HFFc6 (cell line): ENCODE measurements at regions not wholly inside any gene's neighbourhood (a gene's known extent, or its start where the extent isn't known, plus 50 kb on each side); places are given as distances from the start of the nearest gene placed in this dataset.

Experiments used
- DNase-seq: peaks from one replicate; pipeline ENCODE4 v3.0.0-alpha.2; 2018
- H3K27ac Mint-ChIP-seq: 2 replicates; pipeline ENCODE4 v1.8.0; 2020; ENCODE audit warnings: mild to moderate bottlenecking, mixed read lengths
- H3K27me3 Mint-ChIP-seq: 2 replicates; pipeline ENCODE4 v1.8.0; 2021; ENCODE audit warnings: mild to moderate bottlenecking, moderate library complexity, mixed read lengths; ENCODE audit not compliant: insufficient read depth
- H3K36me3 Mint-ChIP-seq: 2 replicates; pipeline ENCODE4 v1.8.0; 2021; ENCODE audit warnings: low read depth, mixed read lengths
- H3K4me1 Mint-ChIP-seq: 2 replicates; pipeline ENCODE4 v1.8.0; 2020; ENCODE audit warnings: low read depth, mixed read lengths
- H3K4me3 Mint-ChIP-seq: 2 replicates; pipeline ENCODE4 v1.8.0; 2020; ENCODE audit warnings: mild to moderate bottlenecking, moderate library complexity, mixed read lengths
- H3K9me3 Mint-ChIP-seq: 2 replicates; pipeline ENCODE4 v1.8.0; 2020; ENCODE audit warnings: mild to moderate bottlenecking, mixed read lengths
- TF ChIP-seq, protein P1 (sequence below): fragments of 200-600 bp; sonication (generic); IDR thresholded peaks from 2 replicates; pipeline ENCODE4 v1.5.0; 2021; ENCODE audit warnings: antibody characterized with exemption, mild to moderate bottlenecking

- H3K4me1 Mint-ChIP-seq: peaks cover 31% of the 10 kb centered on the region; the same call in 1 of the 2 replicates
- no peaks in the 10 kb centered on the region for H3K27me3 Mint-ChIP-seq
- no peak for DNase-seq
- no peaks in the 10 kb centered on the region for H3K9me3 Mint-ChIP-seq
- TF ChIP-seq, protein P1, sequence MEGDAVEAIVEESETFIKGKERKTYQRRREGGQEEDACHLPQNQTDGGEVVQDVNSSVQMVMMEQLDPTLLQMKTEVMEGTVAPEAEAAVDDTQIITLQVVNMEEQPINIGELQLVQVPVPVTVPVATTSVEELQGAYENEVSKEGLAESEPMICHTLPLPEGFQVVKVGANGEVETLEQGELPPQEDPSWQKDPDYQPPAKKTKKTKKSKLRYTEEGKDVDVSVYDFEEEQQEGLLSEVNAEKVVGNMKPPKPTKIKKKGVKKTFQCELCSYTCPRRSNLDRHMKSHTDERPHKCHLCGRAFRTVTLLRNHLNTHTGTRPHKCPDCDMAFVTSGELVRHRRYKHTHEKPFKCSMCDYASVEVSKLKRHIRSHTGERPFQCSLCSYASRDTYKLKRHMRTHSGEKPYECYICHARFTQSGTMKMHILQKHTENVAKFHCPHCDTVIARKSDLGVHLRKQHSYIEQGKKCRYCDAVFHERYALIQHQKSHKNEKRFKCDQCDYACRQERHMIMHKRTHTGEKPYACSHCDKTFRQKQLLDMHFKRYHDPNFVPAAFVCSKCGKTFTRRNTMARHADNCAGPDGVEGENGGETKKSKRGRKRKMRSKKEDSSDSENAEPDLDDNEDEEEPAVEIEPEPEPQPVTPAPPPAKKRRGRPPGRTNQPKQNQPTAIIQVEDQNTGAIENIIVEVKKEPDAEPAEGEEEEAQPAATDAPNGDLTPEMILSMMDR: no peak
- no peaks in the 10 kb centered on the region for H3K36me3 Mint-ChIP-seq
- H3K4me3 Mint-ChIP-seq: no peak overlapping the region
- no peak overlapping the region for H3K27ac Mint-ChIP-seq
These were observed 193.9 kb upstream of the SUCLG2 start for GRCh38 chr3:67848299-67848698.

GRCh38 chr3:67846166-67846565, 191.8 kb upstream of the SUCLG2 start:
- no peak overlapping the region; the same call in 1 of the 2 replicates for H3K4me3 Mint-ChIP-seq
- H3K27me3 Mint-ChIP-seq: no peaks in the 10 kb centered on the region
- TF ChIP-seq, protein P1: no peak
- no peaks in the 10 kb centered on the region for H3K9me3 Mint-ChIP-seq
- no peak overlapping the region for H3K27ac Mint-ChIP-seq
- no peak for DNase-seq
- no peaks in the 10 kb centered on the region for H3K36me3 Mint-ChIP-seq
- H3K4me1 Mint-ChIP-seq: peaks cover 29% of the 10 kb centered on the region; the same call in 1 of the 2 replicates

DNA sequence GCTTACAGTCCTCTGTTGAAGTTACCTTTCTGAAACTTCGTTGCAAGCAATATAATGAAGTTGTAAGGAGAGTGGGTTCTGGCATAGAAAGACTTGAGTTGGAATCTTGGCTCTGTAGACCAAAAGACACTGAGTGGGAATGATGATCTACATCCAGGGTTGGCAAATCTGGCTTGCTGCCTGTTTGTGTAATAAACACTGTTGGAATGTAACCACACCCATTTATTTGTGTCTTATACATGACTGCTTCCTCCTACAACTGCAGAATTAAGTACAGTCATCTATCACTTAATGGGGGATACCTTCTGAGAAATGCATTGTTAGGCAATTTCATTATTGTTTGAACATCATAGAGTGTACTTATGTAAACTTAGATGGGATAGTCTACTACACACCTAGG, 178.4 kb upstream of the SUCLG2 start:
- no peaks in the 10 kb centered on the region; the same call in 1 of the 2 replicates for H3K27me3 Mint-ChIP-seq
- H3K4me3 Mint-ChIP-seq: no peak overlapping the region
- H3K4me1 Mint-ChIP-seq: no peaks in the 10 kb centered on the region; the same call in 1 of the 2 replicates
- DNase-seq: no peak
- peaks cover 35% of the 10 kb centered on the region for H3K9me3 Mint-ChIP-seq
- H3K36me3 Mint-ChIP-seq: peaks cover 5% of the 10 kb centered on the region; the same call in 1 of the 2 replicates
- H3K27ac Mint-ChIP-seq: no peak overlapping the region
- TF ChIP-seq, protein P1: no peak

- Mint-ChIP-seq H3K4me1 (no peaks in the 10 kb centered on the region; the same call in 1 of the 2 replicates), H3K9me3 (peaks cover 30% of the 10 kb centered on the region), H3K27ac (no peak overlapping the region), H3K27me3 (no peaks in the 10 kb centered on the region; the same call in 1 of the 2 replicates), H3K36me3 (peaks cover 5% of the 10 kb centered on the region; the same call in 1 of the 2 replicates), H3K4me3 (no peak overlapping the region)
- DNase-seq: no peak
- TF ChIP-seq, protein P1: no peak
These were observed 176.8 kb upstream of the SUCLG2 start for GRCh38 chr3:67831262-67831661.

DNA sequence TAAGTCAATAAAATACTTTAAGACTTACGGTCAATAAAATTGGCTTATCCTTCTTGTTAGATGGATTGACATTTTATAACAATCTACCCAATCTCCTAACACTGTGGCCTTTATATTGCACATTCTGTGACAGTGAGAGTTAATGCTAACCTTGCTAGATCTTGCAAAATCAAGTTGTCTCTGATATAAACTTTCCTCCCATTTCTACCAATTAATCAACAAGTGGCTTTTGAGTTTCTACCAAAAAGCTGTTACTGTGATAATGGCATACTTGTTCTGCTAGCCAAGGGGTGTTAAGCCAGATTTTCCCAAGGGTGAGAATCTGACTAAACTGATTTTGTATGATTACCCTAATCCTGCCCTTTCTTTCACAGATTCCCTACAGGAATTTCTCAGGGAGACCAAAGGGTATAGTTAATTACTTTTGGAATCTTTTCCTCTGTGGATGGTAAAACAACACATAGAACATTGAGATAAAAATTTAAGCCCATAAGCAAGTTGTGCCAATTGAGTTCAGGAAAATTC, 174.1 kb upstream of the SUCLG2 start:
- Mint-ChIP-seq H3K9me3 (peaks cover 14% of the 10 kb centered on the region), H3K4me3 (no peak overlapping the region), H3K27ac (no peak overlapping the region), H3K27me3 (no peaks in the 10 kb centered on the region; the same call in 1 of the 2 replicates), H3K36me3 (peaks cover 5% of the 10 kb centered on the region; the same call in 1 of the 2 replicates), H3K4me1 (peaks cover 15% of the 10 kb centered on the region; the same call in 1 of the 2 replicates)
- TF ChIP-seq, protein P1: no peak
- no peak for DNase-seq
